GM12865 (cell line): ENCODE measurements at regions not wholly inside any gene's neighbourhood (a gene's known extent, or its start where the extent isn't known, plus 50 kb on each side); places are given as distances from the start of the nearest gene placed in this dataset.

Source experiments
- DNase-seq: peaks from one replicate; pipeline ENCODE4 v3.0.0; 2010; ENCODE audit warnings: low read depth
- H3K4me3 ChIP-seq: 2 replicates; pipeline ENCODE4 v1.5.1; 2011; ENCODE audit warnings: mild to moderate bottlenecking, low read depth, low read length, control low read depth
- TF ChIP-seq, protein P1 (sequence below): IDR thresholded peaks from 2 replicates; pipeline ENCODE4 v1.5.1; 2011; ENCODE audit warnings: low read length, control low read depth, low read depth, inconsistent platforms; ENCODE audit not compliant: insufficient read depth; ENCODE audit errors: missing control alignments

DNA sequence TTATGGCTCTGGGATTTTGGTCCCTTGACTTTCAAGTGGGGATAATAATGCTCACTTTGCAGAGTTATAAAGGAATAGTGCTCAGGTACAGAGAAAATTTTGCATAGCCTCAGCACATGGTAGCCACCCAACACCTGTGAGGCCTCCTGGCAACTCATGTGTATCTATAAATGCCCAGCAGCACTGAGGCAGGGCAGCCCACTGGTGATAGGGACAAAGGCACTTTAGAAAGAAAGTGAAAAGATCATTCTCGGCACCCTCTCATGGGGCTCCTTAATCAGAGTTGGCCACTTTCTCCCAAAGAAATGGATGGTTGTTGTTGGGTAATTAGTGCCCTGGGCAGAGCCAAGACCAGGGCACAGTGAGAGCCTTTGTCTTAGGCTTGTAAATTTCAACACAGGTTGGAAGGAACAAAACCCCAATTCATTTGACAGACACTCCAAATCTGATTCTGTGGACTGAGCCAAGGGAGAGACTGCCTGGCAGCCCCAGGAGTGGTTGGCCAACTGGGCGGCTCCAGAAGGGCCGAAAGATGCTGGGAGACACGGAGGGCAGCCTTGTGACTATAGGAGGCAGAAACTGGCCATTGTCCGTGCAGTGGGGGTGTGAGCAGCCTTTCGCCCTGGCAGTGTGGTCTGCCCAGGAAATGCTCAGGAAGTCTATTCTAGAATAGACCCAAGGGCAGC, 213.2 kb upstream of the RGMA start:
- TF ChIP-seq, protein P1, sequence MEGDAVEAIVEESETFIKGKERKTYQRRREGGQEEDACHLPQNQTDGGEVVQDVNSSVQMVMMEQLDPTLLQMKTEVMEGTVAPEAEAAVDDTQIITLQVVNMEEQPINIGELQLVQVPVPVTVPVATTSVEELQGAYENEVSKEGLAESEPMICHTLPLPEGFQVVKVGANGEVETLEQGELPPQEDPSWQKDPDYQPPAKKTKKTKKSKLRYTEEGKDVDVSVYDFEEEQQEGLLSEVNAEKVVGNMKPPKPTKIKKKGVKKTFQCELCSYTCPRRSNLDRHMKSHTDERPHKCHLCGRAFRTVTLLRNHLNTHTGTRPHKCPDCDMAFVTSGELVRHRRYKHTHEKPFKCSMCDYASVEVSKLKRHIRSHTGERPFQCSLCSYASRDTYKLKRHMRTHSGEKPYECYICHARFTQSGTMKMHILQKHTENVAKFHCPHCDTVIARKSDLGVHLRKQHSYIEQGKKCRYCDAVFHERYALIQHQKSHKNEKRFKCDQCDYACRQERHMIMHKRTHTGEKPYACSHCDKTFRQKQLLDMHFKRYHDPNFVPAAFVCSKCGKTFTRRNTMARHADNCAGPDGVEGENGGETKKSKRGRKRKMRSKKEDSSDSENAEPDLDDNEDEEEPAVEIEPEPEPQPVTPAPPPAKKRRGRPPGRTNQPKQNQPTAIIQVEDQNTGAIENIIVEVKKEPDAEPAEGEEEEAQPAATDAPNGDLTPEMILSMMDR, result no peak
- no peak overlapping the region for H3K4me3 ChIP-seq
- DNase-seq, result no peak

DNA sequence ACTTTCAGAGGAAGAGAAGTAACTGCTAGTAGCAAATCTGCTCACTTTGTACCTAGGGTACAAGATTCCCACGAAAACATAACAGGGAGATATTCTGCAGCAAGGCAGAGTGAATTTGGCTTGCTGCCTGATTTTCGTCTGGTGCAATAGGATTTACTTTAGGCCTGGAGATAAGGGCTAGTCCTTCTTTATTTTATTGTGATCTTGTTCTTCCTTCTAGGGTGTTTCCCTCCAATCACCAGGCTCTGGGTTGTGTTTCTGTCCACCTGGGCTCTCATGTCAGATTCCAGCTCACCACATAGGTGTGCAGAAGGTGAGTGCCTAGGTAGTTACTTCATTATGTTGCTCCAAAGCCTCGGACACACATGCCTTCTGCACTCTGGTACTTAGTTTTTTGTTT, 211.8 kb upstream of the RGMA start:
- TF ChIP-seq, protein P1, result no peak
- no peak overlapping the region for H3K4me3 ChIP-seq
- no peak for DNase-seq

DNA sequence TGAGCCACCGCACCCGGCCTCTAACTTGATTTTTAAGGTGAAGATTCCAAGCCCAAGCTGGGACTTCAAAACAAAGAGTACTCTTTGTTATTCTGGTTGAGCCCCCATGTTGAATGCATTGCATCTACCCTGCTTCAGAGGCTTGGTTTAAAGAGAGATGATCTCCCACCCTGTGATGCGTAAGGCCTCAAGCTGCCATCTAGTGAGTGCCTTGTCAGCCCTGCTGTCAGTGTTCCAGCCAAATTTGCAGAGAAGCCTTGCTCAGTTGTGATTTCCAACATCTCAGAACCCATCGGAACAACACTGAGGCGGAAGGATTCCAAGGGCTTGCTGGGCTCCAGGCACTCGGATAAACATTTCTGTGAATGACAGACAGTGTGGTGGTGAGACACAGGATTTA, 210.7 kb upstream of the RGMA start:
- no peak overlapping the region for H3K4me3 ChIP-seq
- TF ChIP-seq, protein P1, result no peak
- no peak for DNase-seq

DNA sequence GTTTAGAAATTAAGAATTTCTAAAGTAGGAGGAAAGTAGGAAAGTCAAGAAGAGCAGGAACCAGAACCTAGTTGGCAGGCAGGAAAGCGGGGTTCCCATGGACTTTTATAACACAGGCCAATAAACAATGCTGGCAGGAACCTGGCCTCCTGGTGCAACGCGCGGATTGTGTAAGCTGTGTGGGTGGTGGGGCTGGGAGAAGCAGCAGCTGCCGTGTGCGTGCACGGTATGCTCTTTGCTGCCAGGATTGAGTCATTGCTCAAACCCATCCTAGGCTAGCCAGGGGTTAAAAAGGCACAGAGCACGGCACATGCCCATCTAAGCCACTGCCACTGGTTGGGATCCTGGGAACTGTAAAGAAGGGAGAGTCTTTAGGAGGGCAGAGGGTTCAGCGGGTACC, 209.9 kb upstream of the RGMA start:
- TF ChIP-seq, protein P1, result no peak
- no peak for DNase-seq
- H3K4me3 ChIP-seq, result no peak overlapping the region

DNA sequence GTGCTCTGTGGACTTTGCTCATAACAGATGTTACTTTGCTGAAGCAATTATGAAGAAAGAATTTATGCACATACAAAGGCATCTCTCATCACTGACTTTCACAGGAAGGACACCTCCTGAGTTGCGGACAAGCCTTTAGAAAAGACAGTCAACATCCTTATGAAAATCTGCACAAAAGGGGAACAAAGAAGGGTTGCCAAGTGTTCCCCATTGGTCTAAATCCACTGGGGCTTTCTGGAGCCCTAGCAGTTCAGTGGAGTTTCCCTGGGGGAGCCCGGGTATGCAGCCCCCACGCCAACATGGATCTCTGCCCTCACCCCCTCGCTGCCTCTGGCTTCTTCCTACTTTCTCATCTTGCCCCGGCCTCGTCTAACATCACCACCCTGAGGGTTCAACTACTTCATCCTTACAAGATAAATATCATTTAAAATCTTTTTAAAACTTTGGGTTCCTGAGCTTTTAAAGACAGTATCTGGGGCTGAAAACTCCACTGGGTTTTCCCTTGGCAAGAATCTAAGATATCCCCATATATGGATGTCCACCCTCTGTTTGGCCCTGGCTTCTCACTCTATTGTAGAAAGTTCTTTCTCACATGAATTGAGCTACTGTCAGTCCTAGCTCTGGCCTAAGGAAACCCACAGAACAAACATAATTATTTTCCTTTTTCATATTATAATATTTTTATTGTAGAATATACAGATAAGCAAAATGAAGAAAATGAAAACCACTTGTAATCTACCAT, 207.9 kb upstream of the RGMA start:
- no peak for DNase-seq
- TF ChIP-seq, protein P1, result no peak
- no peak overlapping the region for H3K4me3 ChIP-seq

DNA sequence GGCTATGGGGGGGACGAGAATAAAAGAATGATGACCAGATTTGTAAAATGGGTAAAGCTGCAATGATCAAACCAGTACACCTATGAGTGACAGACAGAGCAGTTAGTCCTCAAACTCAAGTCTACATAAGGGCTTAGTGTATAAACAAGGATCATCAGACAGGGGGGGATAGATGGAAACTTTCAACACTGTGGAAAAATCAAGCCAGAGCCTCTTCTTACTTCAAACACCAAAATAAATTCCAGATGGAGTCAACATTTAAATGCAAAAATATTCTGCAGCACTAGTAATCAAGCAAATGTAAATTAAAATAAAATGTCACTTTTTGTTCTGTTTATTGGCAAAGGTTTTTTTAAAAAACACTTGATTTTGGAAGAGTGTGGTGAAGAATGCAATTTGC, 205.9 kb upstream of the RGMA start:
- no peak overlapping the region for H3K4me3 ChIP-seq
- DNase-seq, result no peak
- TF ChIP-seq, protein P1, result no peak
